Muscle layer of colon (tissue), 2 donors: ENCODE measurements at regions not wholly inside any gene's neighbourhood (a gene's known extent, or its start where the extent isn't known, plus 50 kb on each side); places are given as distances from the start of the nearest gene placed in this dataset.
"Not testable (repeated sequence)": the region's sequence is repeated elsewhere in the genome, so short reads cannot be mapped to it uniquely, and the experiment has no call there.

ENCODE experiments used
- H3K27ac ChIP-seq: one replicate; pipeline ENCODE4 v1.7.0; 2013; ENCODE audit warnings: low read depth, mild to moderate bottlenecking, low read length, moderate library complexity
- H3K27me3 ChIP-seq, 2 donors: one replicate each; pipeline ENCODE4 v1.7.0; 2013; ENCODE audit warnings: low read length in 2 of 2, mild to moderate bottlenecking in 2 of 2; ENCODE audit not compliant: insufficient read depth in 2 of 2, control insufficient read depth in 1 of 2
- H3K36me3 ChIP-seq: one replicate; pipeline ENCODE4 v1.7.0; 2013; ENCODE audit warnings: mild to moderate bottlenecking, low read length; ENCODE audit not compliant: insufficient read depth
- H3K4me1 ChIP-seq: one replicate; pipeline ENCODE4 v1.7.0; 2013; ENCODE audit warnings: mild to moderate bottlenecking, low read length; ENCODE audit not compliant: insufficient read depth
- H3K4me3 ChIP-seq, 2 donors: one replicate each; pipeline ENCODE4 v1.7.0; 2013; ENCODE audit warnings: low read length in 2 of 2, low read depth in 1 of 2, mild to moderate bottlenecking in 1 of 2, moderate library complexity in 1 of 2
- H3K9ac ChIP-seq: one replicate; pipeline ENCODE4 v1.7.0; 2013; ENCODE audit warnings: low read length
- H3K9me3 ChIP-seq: one replicate; pipeline ENCODE4 v1.7.0; 2013; ENCODE audit warnings: mild to moderate bottlenecking, low read length
- donor health status: abdominal sarcoma.
- donor health status: Adenocarcinoma of cecum.

- no peaks in the 10 kb centered on the region for H3K9me3 ChIP-seq
- H3K36me3 ChIP-seq, result no peaks in the 10 kb centered on the region
- no peaks in the 10 kb centered on the region for H3K27me3 ChIP-seq
- no peak overlapping the region for H3K9ac ChIP-seq
- peaks cover 23% of the 10 kb centered on the region for H3K4me1 ChIP-seq
- no peak overlapping the region for H3K4me3 ChIP-seq
- H3K27ac ChIP-seq, result no peak overlapping the region
Observed at GRCh38 chr6:25193460-25194171, 85.6 kb upstream of the CARMIL1 start.

- Histone ChIP-seq H3K4me1 (peaks cover 23% of the 10 kb centered on the region), H3K27me3 (no peaks in the 10 kb centered on the region), H3K27ac (no peak overlapping the region), H3K4me3 (no peak overlapping the region), H3K9ac (no peak overlapping the region), H3K36me3 (no peaks in the 10 kb centered on the region), H3K9me3 (no peaks in the 10 kb centered on the region)
Observed at GRCh38 chr6:25194172-25194678, 84.9 kb upstream of the CARMIL1 start.

GRCh38 chr6:25196464-25196863 is 82.7 kb upstream of the CARMIL1 start:
- H3K27ac ChIP-seq, result no peak overlapping the region

GRCh38 chr6:25197111-25197510 is 82.1 kb upstream of the CARMIL1 start:
- H3K27ac ChIP-seq, result no peak overlapping the region
- no peak overlapping the region for H3K9ac ChIP-seq
- no peaks in the 10 kb centered on the region for H3K9me3 ChIP-seq
- no peaks in the 10 kb centered on the region for H3K27me3 ChIP-seq
- H3K4me3 ChIP-seq, result no peak overlapping the region
- H3K36me3 ChIP-seq, result no peaks in the 10 kb centered on the region
- peaks cover 15% of the 10 kb centered on the region for H3K4me1 ChIP-seq

More at GRCh38 chr6:25196464-25196863, 82.7 kb upstream of the CARMIL1 start:
- H3K4me1 ChIP-seq, result peaks cover 22% of the 10 kb centered on the region
- H3K9ac ChIP-seq, result no peak overlapping the region
- H3K4me3 ChIP-seq, result no peak overlapping the region
- H3K36me3 ChIP-seq, result no peaks in the 10 kb centered on the region
- no peaks in the 10 kb centered on the region for H3K9me3 ChIP-seq
- no peaks in the 10 kb centered on the region for H3K27me3 ChIP-seq

- H3K27me3 ChIP-seq, result no peaks in the 10 kb centered on the region
- no peak overlapping the region for H3K9ac ChIP-seq
- H3K36me3 ChIP-seq, result no peaks in the 10 kb centered on the region
- H3K9me3 ChIP-seq, result no peaks in the 10 kb centered on the region
- no peak overlapping the region for H3K27ac ChIP-seq
- H3K4me3 ChIP-seq, result no peak overlapping the region
- H3K4me1 ChIP-seq, result no peaks in the 10 kb centered on the region
Observed at GRCh38 chr6:25199544-25199943, 79.6 kb upstream of the CARMIL1 start.

GRCh38 chr6:25202504-25202903 is 76.7 kb upstream of the CARMIL1 start:
- no peaks in the 10 kb centered on the region for H3K9me3 ChIP-seq
- no peak overlapping the region for H3K4me3 ChIP-seq
- H3K36me3 ChIP-seq, result no peaks in the 10 kb centered on the region
- no peaks in the 10 kb centered on the region for H3K4me1 ChIP-seq
- no peak overlapping the region for H3K9ac ChIP-seq
- no peaks in the 10 kb centered on the region for H3K27me3 ChIP-seq
- no peak overlapping the region for H3K27ac ChIP-seq

- no peak overlapping the region for H3K9ac ChIP-seq
- no peak overlapping the region for H3K27ac ChIP-seq
- H3K4me3 ChIP-seq, result no peak overlapping the region
- no peaks in the 10 kb centered on the region for H3K4me1 ChIP-seq
- H3K36me3 ChIP-seq, result no peaks in the 10 kb centered on the region
- H3K9me3 ChIP-seq, result no peaks in the 10 kb centered on the region
- H3K27me3 ChIP-seq, result no peaks in the 10 kb centered on the region
Observed at GRCh38 chr6:25205629-25206028, 73.5 kb upstream of the CARMIL1 start.

GRCh38 chr6:25207453-25208155 is 71.6 kb upstream of the CARMIL1 start:
- not testable (repeated sequence) for H3K36me3 ChIP-seq, H3K9me3 ChIP-seq, H3K4me3 ChIP-seq, H3K27me3 ChIP-seq, H3K27ac ChIP-seq, H3K4me1 ChIP-seq, H3K9ac ChIP-seq

- H3K27ac ChIP-seq, result no peak overlapping the region
- no peaks in the 10 kb centered on the region for H3K36me3 ChIP-seq
- H3K9ac ChIP-seq, result no peak overlapping the region
- no peaks in the 10 kb centered on the region for H3K9me3 ChIP-seq
- no peak overlapping the region for H3K4me3 ChIP-seq
- H3K27me3 ChIP-seq, result no peaks in the 10 kb centered on the region
- H3K4me1 ChIP-seq, result no peaks in the 10 kb centered on the region
Observed at GRCh38 chr6:25215881-25216280, 63.3 kb upstream of the CARMIL1 start.

- no peaks in the 10 kb centered on the region for H3K9me3 ChIP-seq
Observed at GRCh38 chr6:25217302-25217701, 61.9 kb upstream of the CARMIL1 start.

GRCh38 chr6:25217829-25218228 is 61.3 kb upstream of the CARMIL1 start:
- Histone ChIP-seq H3K4me3 (no peak overlapping the region), H3K4me1 (no peaks in the 10 kb centered on the region), H3K9ac (no peak overlapping the region), H3K27me3 (no peaks in the 10 kb centered on the region), H3K27ac (no peak overlapping the region), H3K36me3 (no peaks in the 10 kb centered on the region), H3K9me3 (no peaks in the 10 kb centered on the region)

More at GRCh38 chr6:25217302-25217701, 61.9 kb upstream of the CARMIL1 start:
- Histone ChIP-seq H3K27me3 (no peaks in the 10 kb centered on the region), H3K36me3 (no peaks in the 10 kb centered on the region), H3K4me3 (no peak overlapping the region), H3K27ac (no peak overlapping the region), H3K9ac (no peak overlapping the region), H3K4me1 (no peaks in the 10 kb centered on the region)
